Muscle layer of duodenum (tissue), 2 donors: ENCODE measurements at regions not wholly inside any gene's neighbourhood (a gene's known extent, or its start where the extent isn't known, plus 50 kb on each side); places are given as distances from the start of the nearest gene placed in this dataset.

Experiments
- H3K27ac ChIP-seq: one replicate; pipeline ENCODE4 v1.7.0; 2013; ENCODE audit warnings: mild to moderate bottlenecking, low read length
- H3K27me3 ChIP-seq: one replicate; pipeline ENCODE4 v1.7.0; 2013; ENCODE audit warnings: low read depth, mild to moderate bottlenecking, control low read depth, low read length
- H3K36me3 ChIP-seq, 2 donors: one replicate each; pipeline ENCODE4 v1.7.0; 2013; ENCODE audit warnings: low read length in 2 of 2, control low read depth in 1 of 2, mild to moderate bottlenecking in 1 of 2; ENCODE audit not compliant: insufficient read depth in 2 of 2, control insufficient read depth in 1 of 2
- H3K4me1 ChIP-seq, 2 donors: one replicate each; pipeline ENCODE4 v1.7.0; 2013; ENCODE audit warnings: low read length in 2 of 2, mild to moderate bottlenecking in 2 of 2, control low read depth in 1 of 2, moderate library complexity in 1 of 2; ENCODE audit not compliant: insufficient read depth in 2 of 2, control insufficient read depth in 1 of 2
- H3K4me3 ChIP-seq, 2 donors: one replicate each; pipeline ENCODE4 v1.7.0; 2013; ENCODE audit warnings: low read length in 2 of 2, low read depth in 1 of 2, mild to moderate bottlenecking in 1 of 2
- H3K9me3 ChIP-seq, 2 donors: one replicate each; pipeline ENCODE4 v1.7.0; 2013; ENCODE audit warnings: low read length in 2 of 2, control low read depth in 1 of 2, mild to moderate bottlenecking in 1 of 2; ENCODE audit not compliant: control insufficient read depth in 1 of 2
- donor health status: healthy.

DNA sequence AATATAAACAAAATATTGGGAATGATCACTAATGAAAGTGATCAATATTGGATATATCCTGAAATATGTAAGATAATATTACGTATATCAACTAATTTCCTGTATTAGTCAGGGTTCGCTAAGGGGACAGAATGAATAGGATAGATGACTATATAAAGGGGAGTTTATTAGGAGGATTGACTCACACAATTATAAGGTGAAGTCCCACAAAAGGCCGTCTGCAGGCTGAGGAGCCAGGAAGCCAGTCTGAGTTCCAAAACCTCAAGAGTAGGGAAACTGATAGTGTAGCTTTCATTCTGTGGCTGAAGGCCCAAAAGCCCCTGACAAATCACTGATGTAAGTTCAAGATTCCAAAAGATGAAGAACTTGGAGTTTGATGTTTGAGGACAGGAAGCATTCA, 561.1 kb downstream of the PRDM9 start:
- Histone ChIP-seq H3K27me3 (no peaks in the 10 kb centered on the region), H3K9me3 (no peaks in the 10 kb centered on the region), H3K4me1 (no peaks in the 10 kb centered on the region), H3K27ac (no peak overlapping the region), H3K4me3 (no peak overlapping the region), H3K36me3 (no peaks in the 10 kb centered on the region)

DNA sequence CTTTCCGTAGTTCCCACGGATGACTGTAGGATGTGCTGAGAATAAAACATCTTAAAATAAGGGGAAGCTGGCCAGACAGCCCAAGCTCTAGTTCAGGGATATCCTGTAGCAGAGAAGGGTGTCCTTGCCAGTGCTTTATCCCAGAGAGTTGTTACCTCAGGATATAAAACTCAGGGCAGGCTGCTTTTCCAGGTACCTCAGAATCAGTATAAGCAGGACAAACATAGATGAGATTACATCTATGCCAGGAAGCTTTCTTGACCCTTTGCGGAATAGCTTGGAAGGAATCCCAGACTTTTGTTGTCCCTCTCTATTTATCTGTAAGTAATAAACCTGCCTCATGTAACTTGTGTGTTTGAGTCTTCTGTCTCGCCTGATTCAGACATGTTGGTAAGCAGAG, 565.7 kb downstream of the PRDM9 start:
- no peaks in the 10 kb centered on the region for H3K4me1 ChIP-seq
- H3K27me3 ChIP-seq, result no peaks in the 10 kb centered on the region
- no peaks in the 10 kb centered on the region for H3K36me3 ChIP-seq
- no peak overlapping the region for H3K27ac ChIP-seq
- H3K9me3 ChIP-seq, result no peaks in the 10 kb centered on the region
- no peak overlapping the region for H3K4me3 ChIP-seq

DNA sequence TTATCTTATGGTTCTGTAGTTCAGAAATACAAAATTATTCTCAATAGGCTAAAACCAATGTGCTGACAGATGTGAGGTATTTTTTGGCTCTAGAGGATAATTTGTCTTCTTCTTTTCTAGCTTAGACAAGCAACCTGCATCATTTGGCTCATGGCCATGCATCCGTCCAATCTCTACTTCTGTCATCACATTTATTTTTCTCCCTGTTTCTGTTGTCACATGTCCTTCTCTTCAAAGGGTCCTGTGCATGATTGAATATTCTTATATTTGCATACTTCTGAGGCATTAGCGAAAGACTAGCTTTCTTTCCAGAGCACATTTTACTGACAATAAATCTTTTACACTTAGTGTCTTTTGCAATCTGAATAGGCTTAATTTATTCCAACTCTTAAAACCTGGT, 564.7 kb downstream of the CDH10 start:
- Histone ChIP-seq H3K27ac (no peak overlapping the region), H3K27me3 (no peaks in the 10 kb centered on the region), H3K36me3 (no peaks in the 10 kb centered on the region), H3K9me3 (no peaks in the 10 kb centered on the region), H3K4me3 (no peak overlapping the region), H3K4me1 (no peaks in the 10 kb centered on the region)

DNA sequence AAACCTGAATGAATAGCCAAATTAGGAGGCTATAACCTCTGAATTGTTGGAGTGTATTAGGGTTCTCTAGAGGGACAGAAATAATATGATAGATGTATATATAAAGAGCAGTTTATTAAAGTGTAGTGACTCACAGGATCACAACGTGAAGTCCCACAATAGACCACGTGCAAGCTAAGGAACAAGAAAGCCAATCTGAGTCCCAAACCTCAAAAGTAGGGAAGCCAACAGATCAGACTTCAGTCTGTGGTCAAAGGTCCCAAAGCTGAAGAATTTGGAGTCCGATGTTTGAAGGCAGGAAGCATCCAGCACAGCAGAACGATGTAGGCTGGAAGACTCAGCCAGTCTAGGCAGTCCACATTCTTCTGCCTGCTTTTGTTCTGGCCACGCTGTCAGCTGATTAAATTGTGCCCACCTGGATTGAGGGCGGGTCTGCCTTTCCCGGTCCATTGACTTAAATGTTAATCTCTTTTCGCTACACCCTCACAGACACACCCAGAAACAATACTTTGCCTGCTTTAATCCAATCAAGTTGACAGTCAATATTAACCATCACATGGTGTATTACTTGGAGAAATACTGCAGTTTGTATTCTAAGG, 550.6 kb downstream of the CDH10 start:
- Histone ChIP-seq H3K27ac (no peak overlapping the region), H3K9me3 (peaks cover 0 to 6% of the 10 kb centered on the region in 2 donors), H3K27me3 (no peaks in the 10 kb centered on the region), H3K4me1 (no peaks in the 10 kb centered on the region), H3K4me3 (no peak overlapping the region), H3K36me3 (no peaks in the 10 kb centered on the region)

DNA sequence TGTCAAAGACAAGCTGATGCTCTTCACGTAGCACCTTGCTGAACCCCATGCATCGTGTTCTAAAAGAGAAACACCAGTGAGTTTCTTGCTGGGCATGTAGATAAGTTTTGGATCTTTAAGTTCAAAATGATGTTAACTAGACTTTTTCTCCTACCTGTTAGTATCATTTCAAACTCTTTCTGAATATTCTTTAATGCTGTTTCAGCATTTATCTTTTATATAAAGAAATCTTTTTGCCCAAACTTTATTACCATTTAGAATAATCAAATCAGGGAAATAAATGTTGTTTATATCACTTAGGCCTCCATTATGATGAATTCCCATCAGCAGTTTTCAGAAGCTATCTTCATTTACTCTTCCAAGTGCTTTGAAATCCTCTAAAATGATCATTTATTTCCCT, 542.8 kb downstream of the CDH10 start:
- Histone ChIP-seq H3K36me3 (no peaks in the 10 kb centered on the region), H3K4me3 (no peak overlapping the region), H3K27me3 (no peaks in the 10 kb centered on the region), H3K9me3 (no peaks in the 10 kb centered on the region), H3K27ac (no peak overlapping the region), H3K4me1 (no peaks in the 10 kb centered on the region)

DNA sequence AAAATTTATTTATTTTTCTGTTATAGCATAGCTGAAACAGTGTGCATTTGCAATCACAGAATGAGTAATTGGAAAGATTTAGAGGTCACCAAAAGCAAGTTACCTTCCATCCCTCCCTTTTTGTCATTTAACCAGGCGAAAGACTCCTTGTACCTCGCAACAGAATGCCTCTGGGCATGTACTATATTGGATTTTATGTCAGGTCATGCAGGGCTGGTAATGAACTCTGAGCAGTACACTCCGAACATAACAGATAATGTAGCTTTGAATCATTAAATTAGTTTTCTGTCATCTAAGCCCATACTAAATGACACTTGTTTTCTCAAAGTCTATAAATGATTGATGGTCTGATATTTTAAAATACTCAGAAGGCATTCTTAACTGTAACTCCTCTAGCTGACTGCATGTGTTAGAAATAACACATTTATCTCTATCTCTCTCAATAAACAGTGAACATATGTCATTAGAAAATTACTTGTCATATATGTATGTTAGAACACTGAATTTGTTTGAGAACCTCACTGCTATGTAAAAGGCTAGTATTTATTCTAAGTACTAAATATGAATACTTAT, 541.2 kb downstream of the CDH10 start:
- H3K36me3 ChIP-seq, result no peaks in the 10 kb centered on the region
- H3K4me3 ChIP-seq, result no peak overlapping the region
- H3K4me1 ChIP-seq, result no peaks in the 10 kb centered on the region
- H3K27me3 ChIP-seq, result no peaks in the 10 kb centered on the region
- no peaks in the 10 kb centered on the region for H3K9me3 ChIP-seq
- H3K27ac ChIP-seq, result no peak overlapping the region

DNA sequence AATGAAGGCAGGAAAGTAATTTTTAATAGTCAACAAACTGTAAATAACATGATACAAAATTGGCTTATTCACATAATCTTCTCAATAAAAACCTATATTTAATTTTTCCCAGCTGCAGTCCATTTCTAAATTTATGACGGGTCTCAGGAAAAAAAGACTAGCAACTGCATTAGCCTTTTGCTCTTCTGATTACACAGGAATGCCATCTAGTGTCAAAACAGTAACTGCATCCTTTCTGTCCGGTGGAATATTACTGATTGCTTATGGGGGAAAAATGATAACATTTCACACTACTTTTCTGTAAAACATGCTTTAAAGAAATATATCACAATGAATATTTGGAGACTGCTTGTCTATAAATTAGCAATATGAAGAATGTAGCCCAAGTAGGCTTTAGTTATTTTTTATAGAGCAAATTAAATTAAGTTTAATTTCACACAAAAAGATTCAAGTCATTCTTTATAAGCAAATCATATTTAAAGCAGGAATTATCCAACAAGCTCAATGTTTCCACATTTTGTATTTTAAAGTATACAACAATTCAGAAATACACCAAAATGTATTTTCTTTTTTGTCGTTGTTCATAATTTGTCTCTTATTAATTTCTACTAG, 534.7 kb downstream of the CDH10 start:
- no peaks in the 10 kb centered on the region for H3K27me3 ChIP-seq
- no peaks in the 10 kb centered on the region for H3K9me3 ChIP-seq
- H3K27ac ChIP-seq, result no peak overlapping the region
- no peaks in the 10 kb centered on the region for H3K36me3 ChIP-seq
- H3K4me1 ChIP-seq, result no peaks in the 10 kb centered on the region
- H3K4me3 ChIP-seq, result no peak overlapping the region

DNA sequence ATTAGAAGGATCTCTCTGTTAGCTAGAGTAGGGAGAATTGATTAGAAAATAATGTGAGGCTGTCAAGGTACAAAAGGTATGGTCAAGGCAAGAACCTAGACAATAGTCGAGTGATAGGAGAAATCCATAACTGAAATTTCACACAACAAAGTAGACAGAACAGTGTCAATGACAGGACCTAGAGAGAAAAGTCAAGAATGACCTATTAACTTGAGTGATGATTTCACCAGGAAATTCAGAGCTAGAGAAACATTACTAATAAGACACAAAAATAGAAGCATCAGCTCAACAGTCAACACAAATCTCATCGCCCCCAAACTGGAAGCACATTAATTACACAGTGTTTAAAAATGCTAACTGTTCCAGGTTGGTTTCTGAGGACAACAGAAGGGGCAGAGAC, 532.4 kb downstream of the CDH10 start:
- no peaks in the 10 kb centered on the region for H3K27me3 ChIP-seq
- no peaks in the 10 kb centered on the region for H3K9me3 ChIP-seq
- no peak overlapping the region for H3K4me3 ChIP-seq
- no peaks in the 10 kb centered on the region for H3K4me1 ChIP-seq
- H3K36me3 ChIP-seq, result no peaks in the 10 kb centered on the region
- H3K27ac ChIP-seq, result no peak overlapping the region

DNA sequence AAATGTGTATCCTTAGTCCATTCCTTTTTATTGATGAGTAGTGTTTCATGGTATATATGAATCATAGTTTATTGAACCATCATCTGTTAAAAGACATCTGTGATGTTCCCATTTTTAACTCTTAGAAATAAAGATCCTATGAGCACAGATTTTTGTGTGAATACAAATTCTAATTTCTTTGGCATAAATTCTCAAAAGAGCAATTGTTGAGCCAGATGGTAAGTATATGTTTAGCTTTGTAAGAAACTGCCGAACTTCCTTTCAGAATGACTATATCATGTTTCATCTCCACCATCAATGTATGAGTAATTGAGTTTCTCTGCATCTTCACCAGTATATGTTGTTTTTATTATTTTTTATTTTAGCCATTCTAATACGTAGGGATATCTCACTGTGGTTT, 526.4 kb downstream of the CDH10 start:
- H3K27ac ChIP-seq, result no peak overlapping the region
- no peaks in the 10 kb centered on the region for H3K36me3 ChIP-seq
- H3K9me3 ChIP-seq, result no peaks in the 10 kb centered on the region
- no peak overlapping the region for H3K4me3 ChIP-seq
- no peaks in the 10 kb centered on the region for H3K27me3 ChIP-seq
- no peaks in the 10 kb centered on the region for H3K4me1 ChIP-seq

DNA sequence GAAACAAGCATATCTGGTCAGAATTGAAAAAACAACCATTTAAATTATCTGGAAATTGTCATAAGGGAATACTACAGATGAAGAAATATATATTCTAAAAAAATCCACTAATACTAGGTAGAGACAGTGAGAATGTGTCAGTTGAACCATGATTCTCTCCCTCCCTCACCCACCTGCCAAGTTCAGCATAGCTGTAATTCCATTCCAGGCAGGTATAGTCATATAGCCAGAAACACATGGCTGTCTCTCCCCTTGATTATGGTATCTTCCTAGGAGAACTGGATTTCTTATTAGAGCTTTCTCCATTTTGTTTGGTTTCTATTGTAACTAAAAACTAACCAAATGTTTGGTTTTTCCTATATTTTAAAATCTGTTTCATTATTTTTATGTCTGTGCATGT, 509.2 kb downstream of the CDH10 start:
- H3K36me3 ChIP-seq, result no peaks in the 10 kb centered on the region
- H3K4me1 ChIP-seq, result no peaks in the 10 kb centered on the region
- H3K27ac ChIP-seq, result no peak overlapping the region
- H3K27me3 ChIP-seq, result no peaks in the 10 kb centered on the region
- no peak overlapping the region for H3K4me3 ChIP-seq
- H3K9me3 ChIP-seq, result no peaks in the 10 kb centered on the region

DNA sequence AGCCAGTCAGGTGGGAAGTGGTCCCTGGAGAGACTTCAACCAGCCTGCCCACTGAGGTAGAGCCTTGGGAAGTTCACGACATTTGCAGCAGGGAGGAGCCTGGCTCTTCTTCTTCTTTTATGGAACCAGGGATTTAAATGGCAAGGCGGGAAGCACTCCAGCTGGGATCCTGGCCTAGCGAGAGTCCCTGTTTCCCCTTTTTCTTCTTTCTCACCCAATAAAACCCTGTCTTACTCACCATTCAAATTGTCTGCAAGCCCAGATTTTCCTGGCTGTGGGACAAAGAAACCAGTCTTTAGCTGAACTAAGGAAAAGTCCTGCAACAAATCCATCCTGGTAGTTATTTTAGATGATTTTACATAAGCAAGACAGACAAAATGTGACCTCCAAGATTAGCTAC, 503.7 kb downstream of the CDH10 start:
- Histone ChIP-seq H3K27ac (no peak overlapping the region), H3K36me3 (no peaks in the 10 kb centered on the region), H3K4me3 (no peak overlapping the region), H3K9me3 (no peaks in the 10 kb centered on the region), H3K4me1 (no peaks in the 10 kb centered on the region), H3K27me3 (no peaks in the 10 kb centered on the region)

DNA sequence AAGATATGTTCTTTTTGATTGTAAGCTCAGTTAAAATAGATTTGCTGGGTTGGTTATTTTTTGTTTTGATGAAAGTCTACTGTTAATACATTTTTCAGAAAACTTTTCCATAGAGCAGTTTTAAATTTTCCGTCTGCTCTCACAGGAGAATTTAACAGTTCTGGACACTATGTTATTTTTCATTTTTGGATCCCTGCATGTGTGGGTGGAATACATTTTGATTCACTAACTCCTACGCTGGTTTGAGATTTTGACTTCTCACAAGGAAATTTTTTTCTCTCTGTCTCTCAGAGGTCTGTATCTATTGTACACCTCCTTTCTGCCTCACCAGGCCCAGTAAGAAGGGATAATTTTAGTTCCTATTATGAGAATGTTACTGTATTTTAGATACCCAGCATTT, 502.4 kb downstream of the CDH10 start:
- Histone ChIP-seq H3K4me1 (no peaks in the 10 kb centered on the region), H3K9me3 (no peaks in the 10 kb centered on the region)

More for the DNA sequence above, 502.4 kb downstream of the CDH10 start:
- H3K36me3 ChIP-seq, result no peaks in the 10 kb centered on the region
- H3K4me3 ChIP-seq, result no peak overlapping the region
- H3K27ac ChIP-seq, result no peak overlapping the region
- H3K27me3 ChIP-seq, result no peaks in the 10 kb centered on the region
